Panc1 (cell line): ENCODE measurements at regions not wholly inside any gene's neighbourhood (a gene's known extent, or its start where the extent isn't known, plus 50 kb on each side); places are given as distances from the start of the nearest gene placed in this dataset.

ENCODE experiments used
- ATAC-seq: fragments of 200-7000 bp; cut with Tn5 transposase; 2 replicates; pipeline ENCODE4 v1.9.1; 2020; ENCODE audit warnings: mild to moderate bottlenecking, moderate library complexity
- BruUV-seq: library from RNA; stranded (reverse); fragments of 400-500 nt; replicated peaks from 2 replicates; lab custom pipeline; 2021; lab: Mats Ljungman, UMichigan
- CTCF ChIA-PET: fragments of 300-600 bp; sonication (Branson Sonifier 250); formaldehyde crosslinking; loops from one replicate; lab custom pipeline; 2022; ENCODE audit warnings: antibody characterized with exemption; lab: Charles Lee
- POLR2A ChIA-PET: fragments of 300-600 bp; sonication (Branson Sonifier 250); formaldehyde crosslinking; loops from one replicate; lab custom pipeline; 2022; ENCODE audit warnings: antibody characterized with exemption; lab: Charles Lee
- DNase-seq: peaks from one replicate; pipeline ENCODE4 v3.0.0-alpha.2; 2010; ENCODE audit warnings: low read depth, low spot score
- H3K27ac ChIP-seq: 2 replicates; pipeline ENCODE4 v1.5.1; 2011; ENCODE audit warnings: mild to moderate bottlenecking, low read length, inconsistent platforms
- H3K27me3 ChIP-seq: fragments of 200-500 bp; sonication (Bioruptor generic); 2 replicates; pipeline ENCODE4 v1.6.0; 2014; ENCODE audit warnings: low read length, inconsistent platforms; ENCODE audit not compliant: control insufficient read depth, insufficient read depth
- H3K36me3 ChIP-seq: fragments of 200-500 bp; sonication (Bioruptor generic); 2 replicates; pipeline ENCODE4 v1.5.1; 2014; ENCODE audit warnings: inconsistent platforms, mild to moderate bottlenecking, low read length, moderate library complexity; ENCODE audit not compliant: control insufficient read depth, insufficient read depth
- H3K4me1 ChIP-seq: 2 replicates; pipeline ENCODE4 v1.5.1; 2011; ENCODE audit warnings: inconsistent platforms, mild to moderate bottlenecking, low read length, moderate library complexity; ENCODE audit not compliant: control insufficient read depth, insufficient read depth
- H3K4me3 ChIP-seq, 2 experiments: 2 replicates each; pipeline ENCODE4 v1.5.1; 2011 to 2012; ENCODE audit warnings: low read depth in 2 of 2, low read length in 2 of 2, mild to moderate bottlenecking in 2 of 2, inconsistent platforms in 1 of 2, moderate library complexity in 1 of 2
- H3K9me3 ChIP-seq: fragments of 200-500 bp; sonication (Bioruptor generic); 2 replicates; pipeline ENCODE4 v1.5.1; 2014; ENCODE audit warnings: low read depth, mild to moderate bottlenecking, inconsistent platforms, low read length, moderate library complexity; ENCODE audit not compliant: control insufficient read depth, insufficient read depth
- POLR2AphosphoS5 ChIP-seq: IDR thresholded peaks from 2 replicates; pipeline ENCODE4 v1.6.1; 2012; ENCODE audit warnings: mild to moderate bottlenecking, low read depth, low read length, moderate library complexity
- SIN3A ChIP-seq: IDR thresholded peaks from 2 replicates; pipeline ENCODE4 v1.6.1; 2012; ENCODE audit warnings: low read depth, mild to moderate bottlenecking, low read length, moderate library complexity, borderline replicate concordance; ENCODE audit not compliant: insufficient read depth
- TCF7L2 ChIP-seq: IDR thresholded peaks from 2 replicates; pipeline ENCODE4 v1.6.1; 2011; ENCODE audit warnings: mild to moderate bottlenecking, low read depth, low read length, inconsistent platforms
- in situ Hi-C: cut with HindIII; loops from 2 replicates; pipeline ENCODE4 v1.10.0; 2016; ENCODE audit warnings: low sequenced_read_pairs, low pct_unique_long_range_greater_than_20kb
- intact Hi-C: fragments of 100-400 bp; cut with micrococcal nuclease; formaldehyde crosslinking; loops from one replicate; pipeline ENCODE4 v1.10.0; 2022; ENCODE audit not compliant: unreplicated experiment
- TF ChIP-seq, protein P1 (sequence below), 2 experiments: IDR thresholded peaks; 2 replicates each; pipeline ENCODE4 v1.6.1; 2011 to 2012; ENCODE audit warnings: low read depth in 2 of 2, control low read depth in 1 of 2, low read length in 1 of 2, mild to moderate bottlenecking in 1 of 2, moderate library complexity in 1 of 2; ENCODE audit not compliant: insufficient read depth in 1 of 2
- TF ChIP-seq, protein P2 (sequence below): fragments of 450-650 bp; IDR thresholded peaks from 2 replicates; pipeline ENCODE4 v1.5.1; 2017; ENCODE audit warnings: mild to moderate bottlenecking

DNA sequence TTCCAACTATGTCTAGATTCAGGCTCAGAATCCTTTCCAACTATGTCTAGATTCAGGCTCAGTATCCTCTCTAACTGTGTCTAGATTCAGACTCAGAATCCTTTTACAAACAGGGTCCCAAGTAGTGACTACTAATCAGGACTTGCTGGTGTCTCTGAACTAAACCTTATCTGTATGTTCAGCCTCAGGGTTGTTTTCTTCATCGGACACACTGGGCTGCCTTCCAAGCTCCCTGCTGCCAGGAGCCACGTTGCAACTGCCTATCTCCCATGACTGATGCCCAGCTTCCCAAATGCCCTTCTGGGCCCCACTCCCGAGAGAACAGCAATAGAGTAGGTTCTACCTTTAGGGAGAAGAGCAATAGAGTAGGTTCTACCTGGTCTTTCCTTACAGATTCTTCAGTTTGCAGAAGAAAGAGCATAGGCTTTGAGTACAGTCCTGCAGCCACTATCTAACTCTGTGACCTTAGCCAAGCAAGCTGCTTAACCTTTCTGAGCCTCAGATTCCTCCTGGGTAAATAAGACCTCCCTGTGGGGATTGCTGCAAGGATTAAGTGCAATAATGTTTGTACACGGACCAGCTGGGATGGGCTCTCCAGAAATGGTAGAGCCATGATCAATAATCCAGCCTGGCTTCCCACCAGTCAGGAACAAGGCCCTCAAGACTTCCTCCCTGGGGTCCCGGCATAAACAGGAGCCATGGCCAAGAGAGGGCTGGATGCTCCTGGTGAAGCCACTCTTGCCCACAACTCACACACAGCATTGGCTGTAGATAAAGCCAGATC, 61.5 kb downstream of the ZIC5 start:
- intact Hi-C loops, result loop anchor here (10.0 kb wide), 2 partner anchors 255 to 325 kb away; no protein-coding TSS in a partner anchor
- ATAC-seq (no peak), DNase-seq (no peak)
- in situ Hi-C loops, result no loop called here
- Histone ChIP-seq H3K9me3 (no peaks in the 10 kb centered on the region), H3K4me3 (no peak overlapping the region), H3K4me1 (peaks cover 31% of the 10 kb centered on the region), H3K27ac (peak overlapping the region; percentile 66), H3K36me3 (no peaks in the 10 kb centered on the region), H3K27me3 (no peaks in the 10 kb centered on the region)
- TF ChIP-seq POLR2AphosphoS5, result no peak
- TF ChIP-seq, protein P1, sequence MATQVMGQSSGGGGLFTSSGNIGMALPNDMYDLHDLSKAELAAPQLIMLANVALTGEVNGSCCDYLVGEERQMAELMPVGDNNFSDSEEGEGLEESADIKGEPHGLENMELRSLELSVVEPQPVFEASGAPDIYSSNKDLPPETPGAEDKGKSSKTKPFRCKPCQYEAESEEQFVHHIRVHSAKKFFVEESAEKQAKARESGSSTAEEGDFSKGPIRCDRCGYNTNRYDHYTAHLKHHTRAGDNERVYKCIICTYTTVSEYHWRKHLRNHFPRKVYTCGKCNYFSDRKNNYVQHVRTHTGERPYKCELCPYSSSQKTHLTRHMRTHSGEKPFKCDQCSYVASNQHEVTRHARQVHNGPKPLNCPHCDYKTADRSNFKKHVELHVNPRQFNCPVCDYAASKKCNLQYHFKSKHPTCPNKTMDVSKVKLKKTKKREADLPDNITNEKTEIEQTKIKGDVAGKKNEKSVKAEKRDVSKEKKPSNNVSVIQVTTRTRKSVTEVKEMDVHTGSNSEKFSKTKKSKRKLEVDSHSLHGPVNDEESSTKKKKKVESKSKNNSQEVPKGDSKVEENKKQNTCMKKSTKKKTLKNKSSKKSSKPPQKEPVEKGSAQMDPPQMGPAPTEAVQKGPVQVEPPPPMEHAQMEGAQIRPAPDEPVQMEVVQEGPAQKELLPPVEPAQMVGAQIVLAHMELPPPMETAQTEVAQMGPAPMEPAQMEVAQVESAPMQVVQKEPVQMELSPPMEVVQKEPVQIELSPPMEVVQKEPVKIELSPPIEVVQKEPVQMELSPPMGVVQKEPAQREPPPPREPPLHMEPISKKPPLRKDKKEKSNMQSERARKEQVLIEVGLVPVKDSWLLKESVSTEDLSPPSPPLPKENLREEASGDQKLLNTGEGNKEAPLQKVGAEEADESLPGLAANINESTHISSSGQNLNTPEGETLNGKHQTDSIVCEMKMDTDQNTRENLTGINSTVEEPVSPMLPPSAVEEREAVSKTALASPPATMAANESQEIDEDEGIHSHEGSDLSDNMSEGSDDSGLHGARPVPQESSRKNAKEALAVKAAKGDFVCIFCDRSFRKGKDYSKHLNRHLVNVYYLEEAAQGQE (IDR thresholded peaks at IDR 0.05; ENCODE audit: insufficient read depth in 1 of 2, low read depth in 2 of 2, low read length in 1 of 2), result no peak
- no peak for TF ChIP-seq SIN3A
- TF ChIP-seq, protein P2, sequence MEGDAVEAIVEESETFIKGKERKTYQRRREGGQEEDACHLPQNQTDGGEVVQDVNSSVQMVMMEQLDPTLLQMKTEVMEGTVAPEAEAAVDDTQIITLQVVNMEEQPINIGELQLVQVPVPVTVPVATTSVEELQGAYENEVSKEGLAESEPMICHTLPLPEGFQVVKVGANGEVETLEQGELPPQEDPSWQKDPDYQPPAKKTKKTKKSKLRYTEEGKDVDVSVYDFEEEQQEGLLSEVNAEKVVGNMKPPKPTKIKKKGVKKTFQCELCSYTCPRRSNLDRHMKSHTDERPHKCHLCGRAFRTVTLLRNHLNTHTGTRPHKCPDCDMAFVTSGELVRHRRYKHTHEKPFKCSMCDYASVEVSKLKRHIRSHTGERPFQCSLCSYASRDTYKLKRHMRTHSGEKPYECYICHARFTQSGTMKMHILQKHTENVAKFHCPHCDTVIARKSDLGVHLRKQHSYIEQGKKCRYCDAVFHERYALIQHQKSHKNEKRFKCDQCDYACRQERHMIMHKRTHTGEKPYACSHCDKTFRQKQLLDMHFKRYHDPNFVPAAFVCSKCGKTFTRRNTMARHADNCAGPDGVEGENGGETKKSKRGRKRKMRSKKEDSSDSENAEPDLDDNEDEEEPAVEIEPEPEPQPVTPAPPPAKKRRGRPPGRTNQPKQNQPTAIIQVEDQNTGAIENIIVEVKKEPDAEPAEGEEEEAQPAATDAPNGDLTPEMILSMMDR, result no peak
- TF ChIP-seq TCF7L2, result no peak
- ChIA-PET CTCF (interaction anchor here (0.5 kb wide), 1 partner anchor 324 kb away, joined by 7 read pairs; no protein-coding TSS in a partner anchor), POLR2A (interaction anchor here (0.6 kb wide), 1 partner anchor 12 kb away, joined by 3 read pairs; no protein-coding TSS in a partner anchor)
- no TSS peak for BruUV-seq

DNA sequence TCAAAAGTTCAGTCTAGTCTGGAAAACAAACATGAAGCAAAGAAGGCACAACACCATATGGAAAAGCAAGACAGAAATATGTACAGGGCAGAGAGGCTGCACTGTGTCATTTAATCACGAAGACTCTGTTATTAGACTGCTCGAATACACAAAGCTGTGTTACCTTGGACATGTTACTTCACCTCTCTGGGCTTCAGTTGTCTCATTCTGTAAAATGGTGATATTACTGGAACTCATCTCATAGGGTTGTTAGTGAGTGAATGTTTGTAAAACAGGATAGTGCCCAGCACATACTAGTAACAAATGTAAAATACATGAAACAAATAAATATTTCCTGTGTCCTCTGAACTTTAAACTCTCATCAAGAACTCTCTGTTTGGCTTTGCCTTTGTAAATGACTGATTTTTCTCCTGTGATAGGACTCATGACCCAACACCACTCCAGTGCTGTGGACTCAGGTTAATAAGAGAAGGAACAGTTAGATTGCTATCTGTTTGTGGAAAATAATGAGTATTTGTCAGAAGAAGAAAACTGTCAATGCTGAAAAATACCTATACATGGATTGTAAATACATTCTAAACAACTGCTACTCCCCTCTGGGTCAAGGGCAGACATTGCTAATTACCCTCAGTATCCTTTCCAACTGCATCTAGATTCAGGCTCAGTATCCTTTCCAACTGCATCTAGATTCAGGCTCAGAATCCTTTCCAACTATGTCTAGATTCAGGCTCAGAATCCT, 62.3 kb downstream of the ZIC5 start:
- DNase-seq (no peak), ATAC-seq (no peak)
- in situ Hi-C loops, result no loop called here
- Histone ChIP-seq H3K4me3 (no peak overlapping the region), H3K4me1 (peaks cover 33% of the 10 kb centered on the region), H3K27me3 (no peaks in the 10 kb centered on the region), H3K36me3 (no peaks in the 10 kb centered on the region), H3K9me3 (no peaks in the 10 kb centered on the region), H3K27ac (peak overlapping the region; percentile 66)
- TF ChIP-seq, protein P2, result no peak
- no peak for TF ChIP-seq SIN3A
- TF ChIP-seq, protein P1 (IDR thresholded peaks at IDR 0.05; ENCODE audit: insufficient read depth in 1 of 2, low read depth in 2 of 2, low read length in 1 of 2), result no peak
- no peak for TF ChIP-seq POLR2AphosphoS5
- no peak for TF ChIP-seq TCF7L2
- no TSS peak for BruUV-seq
- ChIA-PET POLR2A (no interaction called here), CTCF (no interaction called here)
- intact Hi-C loops, result loop anchor here (10.0 kb wide), 1 partner anchor 254 kb away; no protein-coding TSS in a partner anchor
